Osteoblast (primary cell): ENCODE measurements at regions not wholly inside any gene's neighbourhood (a gene's known extent, or its start where the extent isn't known, plus 50 kb on each side); places are given as distances from the start of the nearest gene placed in this dataset.

Source experiments
- DNase-seq: peaks from one replicate; pipeline ENCODE4 v3.0.0; 2011; ENCODE audit warnings: low spot score, mixed read lengths; ENCODE audit not compliant: insufficient read length; ENCODE audit errors: missing footprints
- H2AFZ ChIP-seq: 2 replicates; pipeline ENCODE4 v1.6.0; 2011; ENCODE audit warnings: mild to moderate bottlenecking, low read length
- H3K27ac ChIP-seq: 2 replicates; pipeline ENCODE4 v1.5.1; 2011; ENCODE audit warnings: mild to moderate bottlenecking, low read depth, low read length, moderate library complexity
- H3K27me3 ChIP-seq: 2 replicates; pipeline ENCODE4 v1.6.0; 2012; ENCODE audit warnings: mild to moderate bottlenecking, control low read depth, inconsistent platforms, low read length, moderate library complexity; ENCODE audit not compliant: insufficient read depth
- H3K36me3 ChIP-seq: 2 replicates; pipeline ENCODE4 v1.5.1; 2011; ENCODE audit warnings: mild to moderate bottlenecking, low read length, control low read depth, moderate library complexity; ENCODE audit not compliant: insufficient read depth
- H3K4me1 ChIP-seq: 2 replicates; pipeline ENCODE4 v1.5.1; 2011; ENCODE audit warnings: mild to moderate bottlenecking, low read length, control low read depth, moderate library complexity; ENCODE audit not compliant: insufficient read depth
- H3K4me2 ChIP-seq: 2 replicates; pipeline ENCODE4 v1.6.0; 2011; ENCODE audit warnings: mild to moderate bottlenecking, low read length; ENCODE audit not compliant: insufficient read depth
- H3K4me3 ChIP-seq: fragments of 200-600 bp; sonication (generic); 3 replicates; pipeline ENCODE4 v1.5.1; 2012; ENCODE audit warnings: mild to moderate bottlenecking, low read length, inconsistent platforms; ENCODE audit not compliant: insufficient read depth
- H3K79me2 ChIP-seq: 2 replicates; pipeline ENCODE4 v1.6.0; 2012; ENCODE audit warnings: mild to moderate bottlenecking, low read length, control low read depth, inconsistent platforms; ENCODE audit not compliant: insufficient read depth
- H3K9me3 ChIP-seq: 2 replicates; pipeline ENCODE4 v1.5.1; 2011; ENCODE audit warnings: low read depth, low read length, control low read depth
- H4K20me1 ChIP-seq: 2 replicates; pipeline ENCODE4 v1.6.0; 2012; ENCODE audit warnings: mild to moderate bottlenecking, low read length, control low read depth; ENCODE audit not compliant: insufficient read depth
- TF ChIP-seq, protein P1 (sequence below): IDR thresholded peaks from 2 replicates; pipeline ENCODE4 v1.5.1; 2011; ENCODE audit warnings: mild to moderate bottlenecking, low read depth, low read length, moderate library complexity; ENCODE audit errors: extremely low read depth

DNA sequence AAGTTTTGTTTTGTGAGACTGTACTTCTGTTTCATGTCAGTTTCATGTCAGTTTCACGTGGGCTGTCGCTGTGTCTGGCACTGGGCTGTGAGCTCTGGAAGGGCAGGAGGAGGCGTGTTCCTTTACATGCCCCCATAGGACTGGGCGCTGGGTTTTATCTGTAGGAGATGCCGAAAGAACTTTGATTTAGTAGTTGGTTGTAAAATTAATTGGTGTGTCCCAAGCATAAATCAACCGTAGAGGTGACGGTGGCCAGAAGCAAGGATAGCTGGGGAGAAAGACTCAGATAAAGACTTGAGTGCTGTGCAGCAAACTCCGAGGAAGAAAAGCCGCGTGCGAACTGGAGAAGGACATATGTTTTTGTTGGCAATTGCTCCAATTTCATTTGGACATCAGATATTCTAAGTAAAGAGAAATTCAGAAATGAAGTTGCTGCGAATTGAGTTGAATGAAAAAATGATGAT is 182.5 kb downstream of the VRK1 start:
- H3K9me3 ChIP-seq: no peaks in the 10 kb centered on the region
- H3K27ac ChIP-seq: no peak overlapping the region
- H3K36me3 ChIP-seq: no peaks in the 10 kb centered on the region
- H3K27me3 ChIP-seq: no peaks in the 10 kb centered on the region
- TF ChIP-seq, protein P1, sequence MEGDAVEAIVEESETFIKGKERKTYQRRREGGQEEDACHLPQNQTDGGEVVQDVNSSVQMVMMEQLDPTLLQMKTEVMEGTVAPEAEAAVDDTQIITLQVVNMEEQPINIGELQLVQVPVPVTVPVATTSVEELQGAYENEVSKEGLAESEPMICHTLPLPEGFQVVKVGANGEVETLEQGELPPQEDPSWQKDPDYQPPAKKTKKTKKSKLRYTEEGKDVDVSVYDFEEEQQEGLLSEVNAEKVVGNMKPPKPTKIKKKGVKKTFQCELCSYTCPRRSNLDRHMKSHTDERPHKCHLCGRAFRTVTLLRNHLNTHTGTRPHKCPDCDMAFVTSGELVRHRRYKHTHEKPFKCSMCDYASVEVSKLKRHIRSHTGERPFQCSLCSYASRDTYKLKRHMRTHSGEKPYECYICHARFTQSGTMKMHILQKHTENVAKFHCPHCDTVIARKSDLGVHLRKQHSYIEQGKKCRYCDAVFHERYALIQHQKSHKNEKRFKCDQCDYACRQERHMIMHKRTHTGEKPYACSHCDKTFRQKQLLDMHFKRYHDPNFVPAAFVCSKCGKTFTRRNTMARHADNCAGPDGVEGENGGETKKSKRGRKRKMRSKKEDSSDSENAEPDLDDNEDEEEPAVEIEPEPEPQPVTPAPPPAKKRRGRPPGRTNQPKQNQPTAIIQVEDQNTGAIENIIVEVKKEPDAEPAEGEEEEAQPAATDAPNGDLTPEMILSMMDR: no peak
- no peaks in the 10 kb centered on the region for H4K20me1 ChIP-seq
- H2AFZ ChIP-seq: no peak overlapping the region
- H3K4me3 ChIP-seq: no peak overlapping the region
- H3K79me2 ChIP-seq: no peaks in the 10 kb centered on the region
- no peak for DNase-seq
- H3K4me2 ChIP-seq: no peak overlapping the region
- no peaks in the 10 kb centered on the region for H3K4me1 ChIP-seq

DNA sequence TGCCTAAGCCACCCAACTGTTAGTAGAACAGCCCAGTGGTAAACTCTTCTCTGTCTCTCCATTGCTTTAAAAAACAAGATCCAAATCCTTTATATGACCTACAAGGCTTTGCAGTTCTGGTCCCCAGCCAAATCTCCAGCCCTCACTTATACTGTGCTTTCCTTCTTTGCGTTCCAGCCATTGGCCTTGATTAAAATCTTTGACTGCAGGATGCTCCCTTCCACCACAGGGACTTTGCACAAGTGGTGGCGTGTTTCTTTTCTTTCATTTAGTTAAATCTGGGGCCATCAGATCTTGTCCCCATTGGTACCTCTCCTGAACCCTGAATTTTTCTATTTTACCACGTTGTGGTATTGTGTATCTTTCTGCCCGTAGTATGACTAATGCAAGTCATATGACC is 183.7 kb downstream of the VRK1 start:
- Histone ChIP-seq H3K4me1 (no peaks in the 10 kb centered on the region), H3K36me3 (no peaks in the 10 kb centered on the region), H3K79me2 (no peaks in the 10 kb centered on the region), H2AFZ (no peak overlapping the region), H3K27me3 (no peaks in the 10 kb centered on the region), H3K4me2 (no peak overlapping the region), H3K27ac (no peak overlapping the region), H3K4me3 (no peak overlapping the region), H4K20me1 (no peaks in the 10 kb centered on the region), H3K9me3 (no peaks in the 10 kb centered on the region)
- no peak for DNase-seq
- TF ChIP-seq, protein P1: no peak

DNA sequence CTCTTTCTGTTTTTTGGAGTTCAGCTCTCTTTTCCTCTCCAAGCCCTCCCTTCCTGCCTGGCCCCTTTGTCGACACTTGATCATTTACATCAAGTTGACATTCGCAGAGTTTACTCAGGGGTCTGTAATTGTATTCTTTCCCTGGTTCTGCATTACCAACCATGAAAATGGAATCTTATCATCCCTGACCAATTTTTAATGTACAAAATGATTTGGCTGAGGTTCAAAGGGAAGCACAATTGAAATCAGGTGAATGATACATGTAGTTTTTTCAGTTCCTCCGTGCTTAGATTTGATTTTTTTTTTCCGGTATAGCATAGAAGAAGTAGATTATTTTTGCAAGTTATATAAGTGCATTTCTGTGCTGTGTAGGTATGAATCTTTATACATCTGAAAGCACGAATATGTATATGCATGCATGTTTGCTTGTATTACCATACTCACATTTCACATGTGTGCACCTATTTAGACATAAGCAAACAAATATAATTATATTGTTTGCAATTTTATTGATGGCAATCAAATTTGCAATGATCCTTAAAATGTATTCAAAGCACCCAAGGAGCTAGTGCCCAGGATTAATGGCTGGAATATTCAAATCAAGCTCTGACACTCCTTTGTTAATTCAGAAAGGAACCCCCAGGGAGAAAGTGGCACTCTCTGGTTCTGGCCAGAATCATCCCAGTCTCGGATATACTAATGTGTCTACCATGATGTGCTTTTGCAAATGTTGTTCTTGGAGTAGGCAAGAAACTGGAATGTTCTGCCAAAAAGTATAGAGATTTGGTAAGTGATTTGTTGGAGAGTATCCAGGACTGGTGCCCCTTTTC is 189.3 kb downstream of the VRK1 start:
- no peak overlapping the region for H3K4me3 ChIP-seq
- no peaks in the 10 kb centered on the region for H3K79me2 ChIP-seq
- no peaks in the 10 kb centered on the region for H3K4me1 ChIP-seq
- H2AFZ ChIP-seq: no peak overlapping the region
- H3K4me2 ChIP-seq: no peak overlapping the region
- no peaks in the 10 kb centered on the region for H3K36me3 ChIP-seq
- no peaks in the 10 kb centered on the region for H4K20me1 ChIP-seq
- no peak for DNase-seq
- no peaks in the 10 kb centered on the region for H3K9me3 ChIP-seq
- TF ChIP-seq, protein P1: no peak
- H3K27ac ChIP-seq: no peak overlapping the region
- H3K27me3 ChIP-seq: no peaks in the 10 kb centered on the region

DNA sequence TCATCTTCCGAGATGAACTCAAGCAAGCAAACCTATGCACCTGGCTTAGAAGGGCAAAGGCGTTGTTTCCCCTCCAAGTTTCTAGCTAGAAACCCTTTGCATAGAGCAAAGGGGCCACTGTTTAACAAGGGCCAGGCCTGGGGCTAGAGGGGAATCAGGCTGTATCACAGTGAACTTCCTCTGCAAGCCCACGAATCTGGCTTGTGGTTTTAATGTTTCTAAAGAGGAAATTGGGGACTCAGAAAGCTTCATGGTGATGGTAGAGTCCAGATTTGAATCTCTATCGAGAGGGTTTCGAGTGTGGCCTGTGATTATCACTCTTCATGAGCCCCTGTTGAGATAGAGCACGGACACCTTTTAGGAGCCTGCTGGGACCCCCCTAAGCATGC is 189.9 kb downstream of the VRK1 start:
- TF ChIP-seq, protein P1: no peak
- H3K27ac ChIP-seq: no peak overlapping the region
- no peaks in the 10 kb centered on the region for H3K27me3 ChIP-seq
- H3K4me2 ChIP-seq: no peak overlapping the region
- no peaks in the 10 kb centered on the region for H4K20me1 ChIP-seq
- no peak for DNase-seq
- no peak overlapping the region for H2AFZ ChIP-seq
- H3K79me2 ChIP-seq: no peaks in the 10 kb centered on the region
- no peaks in the 10 kb centered on the region for H3K9me3 ChIP-seq
- no peaks in the 10 kb centered on the region for H3K36me3 ChIP-seq
- H3K4me1 ChIP-seq: no peaks in the 10 kb centered on the region
- no peak overlapping the region for H3K4me3 ChIP-seq
